GM19397 (cell line): ENCODE measurements at regions not wholly inside any gene's neighbourhood (a gene's known extent, or its start where the extent isn't known, plus 50 kb on each side); places are given as distances from the start of the nearest gene placed in this dataset.
"Not testable (repeated sequence)": the region's sequence is repeated elsewhere in the genome, so short reads cannot be mapped to it uniquely, and the experiment has no call there.

Source experiments
- ATAC-seq: cut with Tn5 transposase; IDR thresholded peaks from one replicate; pipeline ENCODE4 v1.9.1; 2021; ENCODE audit warnings: mild to moderate bottlenecking, moderate library complexity; ENCODE audit not compliant: unreplicated experiment

DNA sequence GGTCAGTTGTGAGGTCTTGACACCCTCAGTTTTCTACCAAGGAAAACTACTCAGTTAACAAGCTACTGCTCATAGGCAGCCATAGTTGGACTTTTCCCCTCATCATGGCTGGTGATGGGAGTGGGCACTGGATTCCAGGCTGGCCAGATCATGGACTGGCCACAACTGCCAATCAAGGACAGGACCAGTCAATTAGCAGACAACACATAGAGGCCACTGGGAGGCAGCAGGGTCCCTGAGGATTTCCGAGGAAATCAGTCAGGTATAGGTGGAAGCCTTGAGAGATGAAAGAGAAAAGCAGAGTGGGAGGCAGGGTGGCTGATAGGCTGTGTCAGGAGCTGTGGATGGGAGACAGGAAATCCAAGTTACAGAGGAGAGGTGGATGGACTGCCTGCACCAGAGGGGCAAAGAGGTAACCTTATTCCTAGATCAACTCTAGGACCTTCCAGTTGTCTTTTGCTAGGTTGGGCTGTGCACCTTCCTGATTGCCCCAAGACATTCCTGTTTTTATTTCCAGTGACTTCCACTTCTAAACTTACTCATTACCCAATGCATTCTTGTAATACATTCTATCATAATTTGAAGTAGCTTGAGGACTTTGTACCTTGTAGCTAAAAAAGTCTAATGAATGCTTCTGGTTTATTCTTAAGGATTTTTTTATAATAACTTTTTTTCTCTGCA is 361.8 kb downstream of the KCNRG start:
- ATAC-seq: no peak

DNA sequence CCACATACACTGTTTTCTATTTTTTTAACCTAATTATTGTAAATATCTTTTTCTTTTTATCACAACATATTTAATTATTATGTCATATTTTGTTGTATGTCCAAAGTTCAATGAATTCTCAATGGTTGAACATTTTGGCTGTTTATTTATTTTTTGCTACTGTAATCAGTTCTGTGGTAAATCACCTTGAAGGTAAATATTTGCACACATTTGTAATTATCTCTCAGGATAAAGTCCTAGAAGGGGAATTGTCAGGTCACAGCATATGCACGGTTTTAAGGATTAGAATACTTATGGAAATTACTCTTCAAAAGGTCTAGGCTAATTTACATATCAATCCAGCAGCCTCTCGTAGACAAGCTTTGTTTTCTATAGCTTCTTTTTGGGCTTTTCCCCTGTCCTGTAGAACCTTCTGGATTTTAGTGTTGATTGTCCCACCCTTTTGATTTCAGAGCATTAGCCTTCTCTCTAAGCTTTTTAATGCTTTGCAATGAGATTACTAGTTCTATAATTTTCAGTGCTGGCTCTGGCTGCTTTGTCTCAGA is 362.6 kb downstream of the KCNRG start:
- no peak for ATAC-seq

GRCh38 chr13:50378509-50379044 is 363.3 kb downstream of the KCNRG start:
- ATAC-seq: no peak

GRCh38 chr13:50379584-50379983 is 364.3 kb downstream of the KCNRG start:
- no peak for ATAC-seq

DNA sequence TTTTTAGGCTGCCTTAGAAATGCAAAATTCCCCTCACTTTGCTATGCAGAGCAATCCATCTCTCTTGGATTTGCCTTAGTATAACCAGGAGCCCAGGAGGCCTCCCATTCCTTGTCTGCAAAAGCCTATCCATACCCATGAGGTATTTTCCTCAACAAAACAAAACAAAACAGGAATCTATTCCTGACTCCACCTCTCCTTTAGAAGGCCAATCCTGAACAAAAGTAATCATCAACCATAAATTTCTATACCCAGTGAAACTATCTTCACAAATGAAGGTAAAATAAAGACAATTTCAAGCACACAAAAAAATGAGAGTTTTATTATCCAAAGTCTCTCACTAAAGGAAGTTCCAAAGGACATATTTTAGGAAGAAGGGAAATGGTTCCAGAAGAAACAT is 365.7 kb downstream of the KCNRG start:
- no peak for ATAC-seq

GRCh38 chr13:50382511-50382910 is 367.3 kb downstream of the KCNRG start:
- ATAC-seq: no peak

DNA sequence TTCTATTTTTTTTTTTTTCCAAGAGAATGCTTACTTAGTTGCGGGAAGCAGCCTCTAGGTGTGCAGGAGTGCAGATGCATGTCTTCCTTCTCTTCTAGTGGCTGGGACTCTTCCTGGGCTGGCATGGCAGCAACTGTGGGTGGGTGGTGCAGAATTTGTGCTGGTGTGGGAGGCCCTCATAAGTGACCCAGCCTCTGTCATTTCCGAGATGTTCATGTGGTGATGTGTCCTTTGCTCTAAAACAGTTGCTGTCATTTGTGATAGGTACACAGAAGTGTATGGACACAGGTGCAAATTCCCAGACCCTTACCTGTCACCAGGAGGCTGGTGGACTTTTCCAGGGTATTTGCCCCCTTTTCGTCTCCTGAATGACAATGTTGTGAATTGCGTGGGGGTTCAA is 367.7 kb downstream of the KCNRG start:
- ATAC-seq: no peak

DNA sequence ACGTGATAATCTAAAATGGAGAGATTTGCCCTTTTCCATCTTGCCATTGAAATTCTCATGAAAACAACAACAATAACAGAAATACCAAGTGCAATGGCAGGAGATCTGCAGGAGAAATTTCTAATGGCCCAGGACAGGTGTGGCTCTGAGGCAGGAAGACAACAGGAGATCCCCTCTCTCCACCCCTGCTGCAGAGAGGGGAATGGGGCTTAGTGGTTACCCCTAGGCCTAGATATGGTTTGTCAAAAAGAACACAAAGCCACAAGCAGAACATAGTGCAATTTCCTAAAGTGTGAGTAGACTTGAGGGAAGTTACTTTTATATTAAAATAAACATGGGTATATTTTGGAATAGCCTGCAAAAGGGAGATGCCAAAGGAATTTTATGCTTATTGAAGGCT is 369.5 kb downstream of the KCNRG start:
- no peak for ATAC-seq

DNA sequence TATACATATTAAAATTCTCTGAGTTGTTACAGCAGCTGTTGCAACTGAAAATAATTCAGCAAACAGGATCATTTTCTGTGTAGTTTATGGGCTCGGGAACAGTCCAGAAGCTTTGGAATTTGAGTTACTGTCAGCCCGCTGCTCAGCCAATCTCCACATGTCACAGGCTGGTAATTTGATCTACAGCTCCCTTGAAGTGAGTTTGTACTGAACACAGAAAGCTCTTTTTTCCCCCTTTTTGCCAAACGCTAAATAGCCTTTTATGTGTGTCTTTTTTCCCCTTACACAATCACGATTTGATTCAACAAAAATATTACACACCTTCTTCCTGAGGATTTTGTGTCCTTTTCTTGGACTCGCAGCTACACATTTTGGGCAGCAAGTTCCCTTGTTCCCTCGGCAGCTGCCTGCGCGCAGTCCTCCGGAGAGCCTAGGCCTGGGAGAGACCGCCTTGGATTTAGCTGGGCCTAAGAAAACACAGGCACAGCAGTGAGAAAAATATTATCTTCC is 371.4 kb downstream of the KCNRG start:
- no peak for ATAC-seq

- ATAC-seq: no peak
Observed at GRCh38 chr13:50387051-50387581, 371.9 kb downstream of the KCNRG start.

- no peak for ATAC-seq
Observed at GRCh38 chr13:50388481-50388880, 373.2 kb downstream of the KCNRG start.

DNA sequence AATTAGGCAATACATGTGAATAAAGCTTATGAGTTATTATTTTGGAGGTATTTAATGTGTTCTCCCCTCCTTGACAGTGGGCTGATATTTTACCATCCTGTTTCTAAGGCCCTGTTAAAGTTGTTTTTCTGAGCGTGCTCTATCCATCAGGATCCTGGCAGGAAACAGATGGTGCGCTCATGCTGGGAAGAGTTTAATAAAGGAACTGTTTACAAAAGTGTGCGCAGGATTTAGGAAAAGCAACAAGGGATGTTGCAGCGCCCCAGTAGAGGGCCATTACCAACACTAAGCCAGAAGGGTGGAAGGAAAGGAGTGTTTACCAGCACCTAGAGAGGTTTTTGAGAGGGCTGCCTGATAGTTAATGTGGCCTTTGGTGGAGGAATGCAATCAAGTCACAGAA is 374.5 kb downstream of the KCNRG start:
- no peak for ATAC-seq

GRCh38 chr13:50390503-50391248 is 375.4 kb downstream of the KCNRG start:
- no peak for ATAC-seq

DNA sequence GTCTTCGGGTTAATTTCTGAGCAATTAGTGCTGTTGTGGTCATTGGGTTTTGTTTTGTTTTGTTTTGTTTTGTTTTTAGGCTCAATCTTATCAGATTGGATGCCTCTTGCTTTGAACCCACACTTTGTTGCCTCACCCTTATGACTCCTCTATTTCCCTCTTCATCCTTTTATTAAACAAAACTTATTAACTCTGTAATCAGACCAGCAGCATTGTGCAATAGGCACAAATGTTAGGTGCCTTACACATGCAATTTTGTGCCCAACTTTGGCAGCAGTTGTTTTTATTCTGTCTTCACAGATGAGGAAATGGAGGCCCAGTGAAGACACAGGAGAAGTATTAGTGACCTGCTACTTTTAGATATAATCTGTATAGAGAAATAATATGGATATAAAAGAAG is 377.7 kb downstream of the KCNRG start:
- ATAC-seq: no peak

- ATAC-seq: no peak
Observed at GRCh38 chr13:50393628-50394027, 378.4 kb downstream of the KCNRG start.

- ATAC-seq: no peak
Observed at GRCh38 chr13:50396001-50396400, 380.8 kb downstream of the KCNRG start.

- ATAC-seq: not testable (repeated sequence)
Observed at GRCh38 chr13:50396618-50397017, 381.4 kb downstream of the KCNRG start.

DNA sequence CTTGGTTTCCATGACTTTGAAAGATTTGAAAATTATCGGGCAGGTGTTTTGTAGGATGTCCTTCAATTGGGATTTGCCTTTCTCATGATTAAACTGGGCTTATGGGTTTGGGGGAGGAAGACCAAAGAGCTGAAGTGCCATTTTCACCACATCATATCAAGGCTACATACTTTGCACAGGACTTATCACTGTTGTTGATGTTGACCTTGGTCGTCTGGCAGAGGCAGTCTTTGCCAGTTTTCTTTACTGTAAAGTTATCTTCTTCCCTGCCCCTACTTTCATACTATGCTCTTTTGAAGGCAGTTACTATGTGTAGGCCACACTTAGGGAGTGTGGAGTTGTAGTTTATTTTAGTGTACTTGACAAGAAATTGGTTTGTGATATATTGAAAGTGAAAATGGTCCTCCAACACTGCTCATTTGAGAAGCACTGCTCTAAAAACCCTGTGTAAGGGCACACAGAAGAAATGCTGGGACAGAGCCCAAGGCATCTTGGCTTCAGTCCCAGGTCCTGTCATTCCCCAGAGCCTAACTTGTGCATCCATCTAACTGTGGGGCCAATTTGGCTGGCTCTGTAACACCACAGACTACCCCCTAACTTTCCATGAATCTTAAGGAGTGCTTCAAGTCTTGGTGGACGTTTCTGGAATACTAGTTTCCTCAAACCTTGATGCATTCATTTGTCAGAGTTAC is 384.9 kb downstream of the KCNRG start:
- ATAC-seq: no peak

DNA sequence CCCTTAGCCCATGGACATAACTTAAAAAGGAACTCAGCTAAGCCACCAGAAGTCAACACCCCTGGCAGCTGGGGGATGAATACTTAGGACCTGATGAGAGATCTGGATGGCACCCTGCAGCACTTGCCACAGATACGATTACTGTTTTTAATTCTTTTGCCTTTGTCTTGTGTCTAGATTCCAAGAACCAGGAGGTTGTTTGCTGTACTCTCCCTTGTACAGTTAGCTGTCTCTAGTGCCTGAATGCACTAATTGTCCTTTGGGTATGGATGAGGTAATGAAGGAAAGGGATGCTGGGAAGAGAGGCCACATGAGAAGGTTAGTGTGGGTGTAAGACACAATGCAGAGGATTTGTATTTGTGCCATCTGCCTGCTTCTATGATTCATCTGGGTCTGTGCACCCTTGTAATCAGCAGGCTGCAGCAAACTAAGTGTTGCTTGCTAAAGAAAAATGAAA is 385.8 kb downstream of the KCNRG start:
- no peak for ATAC-seq

- ATAC-seq: no peak
Observed at GRCh38 chr13:50401721-50402465, 386.6 kb downstream of the KCNRG start.
